Mucosa of descending colon (tissue), 3 donors: ENCODE measurements at regions not wholly inside any gene's neighbourhood (a gene's known extent, or its start where the extent isn't known, plus 50 kb on each side); places are given as distances from the start of the nearest gene placed in this dataset.

Experiments
- ATAC-seq: fragments of 200-7000 bp; cut with Tn5 transposase; one replicate; pipeline ENCODE4 v1.9.1; 2020; ENCODE audit warnings: mild to moderate bottlenecking, moderate library complexity
- DNase-seq, 3 donors: peaks; one replicate each; pipeline ENCODE4 v3.0.0-alpha.2; 2020
- H3K36me3 ChIP-seq: fragments of 200-600 bp; one replicate; pipeline ENCODE4 v1.8.0; 2021; ENCODE audit warnings: low read depth, mild to moderate bottlenecking
- H3K4me1 ChIP-seq: fragments of 200-600 bp; one replicate; pipeline ENCODE4 v1.8.0; 2021; ENCODE audit warnings: low read depth, mild to moderate bottlenecking
- H3K4me3 ChIP-seq: fragments of 200-600 bp; one replicate; pipeline ENCODE4 v1.8.0; 2021; ENCODE audit warnings: mild to moderate bottlenecking
- H3K9me3 ChIP-seq: fragments of 200-600 bp; one replicate; pipeline ENCODE4 v1.8.0; 2021; ENCODE audit warnings: mild to moderate bottlenecking
- intact Hi-C, 2 donors: fragments of 100-400 bp; cut with DNase I in 1 of 2; cut with micrococcal nuclease in 1 of 2; formaldehyde crosslinking; loops; one replicate each; pipeline versions ENCODE4 v1.11.0 to v1.11.1; 2022; cut with DNase I, micrococcal nuclease
- TF ChIP-seq, protein P1 (sequence below): fragments of 200-600 bp; IDR thresholded peaks from one replicate; pipeline ENCODE4 v1.8.0; 2022; ENCODE audit warnings: antibody characterized with exemption, mild to moderate bottlenecking
- donor health status: DM: no; HTN: no; CAD: no; lungs with moderate emphysema.
- donor health status: DM: no; HTN: no; CAD: no.
- donor health status: DM: no; HTN: yes; CAD: no.

GRCh38 chr5:86879086-86879485, 261.3 kb downstream of the COX7C start:
- TF ChIP-seq, protein P1, sequence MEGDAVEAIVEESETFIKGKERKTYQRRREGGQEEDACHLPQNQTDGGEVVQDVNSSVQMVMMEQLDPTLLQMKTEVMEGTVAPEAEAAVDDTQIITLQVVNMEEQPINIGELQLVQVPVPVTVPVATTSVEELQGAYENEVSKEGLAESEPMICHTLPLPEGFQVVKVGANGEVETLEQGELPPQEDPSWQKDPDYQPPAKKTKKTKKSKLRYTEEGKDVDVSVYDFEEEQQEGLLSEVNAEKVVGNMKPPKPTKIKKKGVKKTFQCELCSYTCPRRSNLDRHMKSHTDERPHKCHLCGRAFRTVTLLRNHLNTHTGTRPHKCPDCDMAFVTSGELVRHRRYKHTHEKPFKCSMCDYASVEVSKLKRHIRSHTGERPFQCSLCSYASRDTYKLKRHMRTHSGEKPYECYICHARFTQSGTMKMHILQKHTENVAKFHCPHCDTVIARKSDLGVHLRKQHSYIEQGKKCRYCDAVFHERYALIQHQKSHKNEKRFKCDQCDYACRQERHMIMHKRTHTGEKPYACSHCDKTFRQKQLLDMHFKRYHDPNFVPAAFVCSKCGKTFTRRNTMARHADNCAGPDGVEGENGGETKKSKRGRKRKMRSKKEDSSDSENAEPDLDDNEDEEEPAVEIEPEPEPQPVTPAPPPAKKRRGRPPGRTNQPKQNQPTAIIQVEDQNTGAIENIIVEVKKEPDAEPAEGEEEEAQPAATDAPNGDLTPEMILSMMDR: no peak
- no peak for DNase-seq

GRCh38 chr5:86880344-86880743, 262.6 kb downstream of the COX7C start:
- Histone ChIP-seq H3K9me3 (no peaks in the 10 kb centered on the region), H3K4me1 (no peaks in the 10 kb centered on the region), H3K36me3 (no peaks in the 10 kb centered on the region), H3K4me3 (no peak overlapping the region)
- intact Hi-C loops: no loop called here
- ATAC-seq (no peak), DNase-seq (no peak)
- TF ChIP-seq, protein P1: no peak

More at GRCh38 chr5:86879086-86879485, 261.3 kb downstream of the COX7C start:
- intact Hi-C loops: no loop called here
- no peaks in the 10 kb centered on the region for H3K36me3 ChIP-seq
- no peak for ATAC-seq
- H3K4me1 ChIP-seq: no peaks in the 10 kb centered on the region
- H3K4me3 ChIP-seq: no peak overlapping the region
- H3K9me3 ChIP-seq: no peaks in the 10 kb centered on the region

DNA sequence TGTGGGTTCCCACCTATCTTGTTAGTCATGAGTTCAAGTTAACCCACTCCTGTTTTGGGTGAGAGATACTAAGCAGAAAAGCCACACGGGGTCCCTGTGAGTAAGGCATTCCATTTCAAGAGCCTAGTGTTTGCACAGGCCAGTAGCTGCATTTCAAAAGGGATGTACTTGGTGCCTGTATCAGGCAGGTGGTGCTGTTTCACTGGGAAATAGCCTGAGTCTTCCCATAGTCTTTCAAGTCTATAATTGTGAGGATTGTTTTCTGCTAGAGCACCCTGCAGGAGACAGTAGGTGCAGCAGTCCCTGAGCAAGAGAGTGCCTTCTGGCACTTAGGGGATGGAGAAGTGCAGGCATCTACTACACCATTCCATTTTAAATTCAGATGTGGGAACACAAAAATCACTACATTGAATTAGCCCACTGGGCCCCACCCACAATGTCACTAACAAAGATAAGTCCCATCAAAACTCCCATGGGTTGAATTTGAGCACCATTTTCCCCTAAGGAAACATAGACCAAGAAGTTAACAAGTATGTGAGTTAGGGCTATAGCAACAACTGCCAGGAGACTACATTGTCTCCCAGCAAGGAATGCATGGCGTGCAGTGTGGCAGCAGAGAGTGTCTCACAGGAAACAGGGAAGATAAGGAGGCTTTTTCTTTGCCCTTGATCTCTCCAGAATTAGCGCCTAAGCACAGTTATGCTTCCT, 263.2 kb downstream of the COX7C start:
- Histone ChIP-seq H3K4me3 (no peak overlapping the region), H3K9me3 (no peaks in the 10 kb centered on the region), H3K4me1 (no peaks in the 10 kb centered on the region), H3K36me3 (no peaks in the 10 kb centered on the region)
- intact Hi-C loops: no loop called here
- ATAC-seq (peak; percentile 87), DNase-seq (peak in 1 of 3 donors; percentile 21)
- TF ChIP-seq, protein P1: peak; percentile 10

DNA sequence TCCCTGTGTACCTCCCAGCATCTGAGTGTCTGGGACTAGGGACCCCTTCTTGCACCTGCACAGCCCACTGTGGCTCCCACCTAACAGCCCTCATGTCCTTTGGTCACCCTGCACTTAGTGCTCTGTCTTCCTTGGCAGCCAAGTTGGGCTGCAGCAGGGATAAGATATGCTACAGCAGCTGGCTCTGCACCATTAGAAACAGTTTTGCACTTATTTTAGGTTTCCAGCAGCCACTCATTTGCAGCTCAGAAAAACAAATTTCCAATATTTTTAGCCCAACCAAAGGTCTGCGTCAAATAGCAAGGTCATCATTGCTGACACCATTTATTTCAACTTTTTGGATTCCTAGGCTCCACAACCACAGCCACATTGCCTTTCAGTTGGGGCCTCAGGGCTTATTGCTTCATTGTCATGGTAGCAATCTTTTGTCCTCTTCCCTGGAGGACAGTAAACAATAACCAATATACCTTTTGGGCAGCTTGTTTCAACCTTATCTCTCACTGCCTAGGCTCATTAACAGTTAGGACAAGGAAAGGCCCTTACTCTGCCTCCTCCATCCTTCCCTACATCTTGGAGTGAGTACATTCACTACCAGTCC, 263.9 kb downstream of the COX7C start:
- Histone ChIP-seq H3K4me3 (no peak overlapping the region), H3K4me1 (no peaks in the 10 kb centered on the region), H3K9me3 (no peaks in the 10 kb centered on the region), H3K36me3 (no peaks in the 10 kb centered on the region)
- intact Hi-C loops: no loop called here
- no peak for DNase-seq
- ATAC-seq: no peak
- TF ChIP-seq, protein P1: no peak

GRCh38 chr5:86884608-86885007, 266.9 kb downstream of the COX7C start:
- intact Hi-C loops: no loop called here
- Histone ChIP-seq H3K4me3 (no peak overlapping the region), H3K36me3 (no peaks in the 10 kb centered on the region), H3K9me3 (no peaks in the 10 kb centered on the region), H3K4me1 (no peaks in the 10 kb centered on the region)
- ATAC-seq (no peak), DNase-seq (no peak)
- TF ChIP-seq, protein P1: no peak
